WTC11 (cell line): ENCODE measurements at regions not wholly inside any gene's neighbourhood (a gene's known extent, or its start where the extent isn't known, plus 50 kb on each side); places are given as distances from the start of the nearest gene placed in this dataset.

Experiments
- ATF3 ChIP-seq: sonication (generic); formaldehyde crosslinking; conservative IDR thresholded peaks from 2 replicates; pipeline ENCODE4 v1.8.1; 2022; ENCODE audit warnings: mild to moderate bottlenecking, missing genetic modification reagents
- CREM ChIP-seq: sonication (generic); formaldehyde crosslinking; IDR thresholded peaks from 2 replicates; pipeline ENCODE4 v1.8.1; 2022; ENCODE audit warnings: mild to moderate bottlenecking, missing genetic modification reagents, moderate library complexity
- CTCF ChIP-seq: fragments of 200-600 bp; IDR thresholded peaks from 2 replicates; pipeline ENCODE4 v1.8.0; 2022; ENCODE audit warnings: antibody characterized with exemption
- IRF2 ChIP-seq: sonication (generic); formaldehyde crosslinking; IDR thresholded peaks from 2 replicates; pipeline ENCODE4 v1.8.0; 2022; ENCODE audit warnings: low read depth, missing genetic modification reagents, borderline replicate concordance
- JUN ChIP-seq: sonication (generic); formaldehyde crosslinking; IDR thresholded peaks from 2 replicates; pipeline ENCODE4 v1.8.0; 2023; ENCODE audit warnings: mild to moderate bottlenecking, missing genetic modification reagents
- KAT7 ChIP-seq: sonication (generic); formaldehyde crosslinking; IDR thresholded peaks from 2 replicates; pipeline ENCODE4 v1.8.1; 2023; ENCODE audit warnings: missing genetic modification reagents, mild to moderate bottlenecking, borderline replicate concordance
- MAX ChIP-seq: sonication (generic); formaldehyde crosslinking; IDR thresholded peaks from 2 replicates; pipeline ENCODE4 v1.8.0; 2022; ENCODE audit warnings: mild to moderate bottlenecking, missing genetic modification reagents
- NR1H2 ChIP-seq: sonication (generic); formaldehyde crosslinking; IDR thresholded peaks from 2 replicates; pipeline ENCODE4 v1.9.0; 2021; ENCODE audit warnings: mild to moderate bottlenecking, moderate library complexity, missing genetic modification reagents

- TF ChIP-seq CTCF = no peak
- no peak for TF ChIP-seq MAX (CRISPR knock-in tag)
- no peak for TF ChIP-seq IRF2 (CRISPR knock-in tag)
- TF ChIP-seq ATF3 = no peak
- TF ChIP-seq CREM (CRISPR knock-in tag) = no peak
- TF ChIP-seq JUN (CRISPR knock-in tag) = no peak
- no peak for TF ChIP-seq NR1H2 (CRISPR knock-in tag)
- no peak for TF ChIP-seq KAT7 (CRISPR knock-in tag)
Measured at GRCh38 chr6:141488488-141488887, 644.2 kb upstream of the GJE1 start.
